CD4-positive, alpha-beta T cell (primary cell): ENCODE measurements at regions not wholly inside any gene's neighbourhood (a gene's known extent, or its start where the extent isn't known, plus 50 kb on each side); places are given as distances from the start of the nearest gene placed in this dataset.

Experiments
- ATAC-seq: fragments of 200-7000 bp; cut with Tn5 transposase; one replicate; pipeline ENCODE4 v1.10.0; 2022; ENCODE audit warnings: mild to moderate bottlenecking; ENCODE audit not compliant: poor library complexity
- CTCF ChIA-PET: fragments of 350-600 bp; sonication (Branson Sonifier 250); formaldehyde crosslinking; loops from one replicate; lab custom pipeline; 2021; ENCODE audit warnings: antibody characterized with exemption, inconsistent platforms; lab: Charles Lee
- POLR2A ChIA-PET: fragments of 350-600 bp; sonication (Branson Sonifier 250); formaldehyde crosslinking; loops from one replicate; lab custom pipeline; 2021; ENCODE audit warnings: antibody characterized with exemption, inconsistent platforms; lab: Charles Lee
- DNase-seq, 14 experiments: peaks; one replicate each; pipeline ENCODE4 v3.0.0-alpha.2; 2013 to 2020; ENCODE audit warnings: mixed read lengths in 2 of 14
- H3K27ac ChIP-seq, 2 donors: one replicate each; pipeline versions ENCODE4 v1.5.1 to v1.7.0; 2013; ENCODE audit warnings: low read length in 2 of 2, low read depth in 1 of 2, mild to moderate bottlenecking in 1 of 2
- H3K27me3 ChIP-seq, 2 experiments: 1 replicate in 1 of 2; 2 replicates in 1 of 2; pipeline versions ENCODE4 v1.6.1 to v1.7.0; 2013; ENCODE audit warnings: low read length in 2 of 2, control low read depth in 1 of 2, mild to moderate bottlenecking in 1 of 2, moderate library complexity in 1 of 2; ENCODE audit not compliant: insufficient read depth in 2 of 2, control insufficient read depth in 1 of 2
- H3K36me3 ChIP-seq: one replicate; pipeline ENCODE4 v1.6.1; 2013; ENCODE audit warnings: low read length, control low read depth; ENCODE audit not compliant: insufficient read depth
- H3K4me1 ChIP-seq: one replicate; pipeline ENCODE4 v1.6.1; 2013; ENCODE audit warnings: low read length, control low read depth; ENCODE audit not compliant: insufficient read depth
- H3K4me3 ChIP-seq: one replicate; pipeline ENCODE4 v1.5.1; 2013; ENCODE audit warnings: mild to moderate bottlenecking, low read length, moderate library complexity
- H3K9me3 ChIP-seq, 2 experiments: 1 replicate in 1 of 2; 2 replicates in 1 of 2; pipeline versions ENCODE4 v1.6.1 to v1.7.0; 2013; ENCODE audit warnings: low read length in 2 of 2, mild to moderate bottlenecking in 2 of 2, control low read depth in 1 of 2, moderate library complexity in 1 of 2; ENCODE audit not compliant: control insufficient read depth in 1 of 2, insufficient read depth in 1 of 2
- H3K27ac Mint-ChIP-seq: one replicate; pipeline ENCODE4 v1.8.0; 2020; ENCODE audit warnings: mixed read lengths
- H3K27me3 Mint-ChIP-seq: one replicate; pipeline ENCODE4 v1.8.0; 2021; ENCODE audit warnings: mixed read lengths
- H3K36me3 Mint-ChIP-seq: one replicate; pipeline ENCODE4 v1.8.0; 2021; ENCODE audit warnings: low read depth, mixed read lengths
- H3K4me1 Mint-ChIP-seq: one replicate; pipeline ENCODE4 v1.8.0; 2021; ENCODE audit warnings: low read depth, mixed read lengths
- H3K4me3 Mint-ChIP-seq: one replicate; pipeline ENCODE4 v1.8.0; 2020; ENCODE audit warnings: mild to moderate bottlenecking, mixed read lengths
- H3K9me3 Mint-ChIP-seq: one replicate; pipeline ENCODE4 v1.8.0; 2020; ENCODE audit warnings: mixed read lengths
- CTCF ChIP-seq: fragments of 200-600 bp; IDR thresholded peaks from one replicate; pipeline ENCODE4 v1.8.0; 2022; ENCODE audit warnings: antibody characterized with exemption, mild to moderate bottlenecking
- intact Hi-C, 2 experiments: fragments of 100-400 bp; cut with DNase I in 1 of 2; cut with micrococcal nuclease in 1 of 2; formaldehyde crosslinking; loops; one replicate each; pipeline versions ENCODE4 v1.15.1 to v1.9.0; 2023 to 2025; cut with DNase I, micrococcal nuclease

- Mint-ChIP-seq H3K36me3 (no peaks in the 10 kb centered on the region), H3K9me3 (peaks cover 5% of the 10 kb centered on the region), H3K4me3 (no peak overlapping the region), H3K27ac (no peak overlapping the region), H3K4me1 (no peaks in the 10 kb centered on the region), H3K27me3 (peaks cover 53% of the 10 kb centered on the region)
- Histone ChIP-seq H3K4me1 (no peaks in the 10 kb centered on the region), H3K4me3 (no peak overlapping the region), H3K27ac (no peak overlapping the region), H3K36me3 (no peaks in the 10 kb centered on the region), H3K9me3 (peaks cover 0 to 9% of the 10 kb centered on the region in 2 experiments), H3K27me3 (no peaks in the 10 kb centered on the region)
- no peak for ATAC-seq
- ChIA-PET POLR2A (no interaction called here), CTCF (no interaction called here)
- no peak for DNase-seq
- no peak for TF ChIP-seq CTCF
- intact Hi-C loops, result no loop called here
Measured at GRCh38 chr22:27572278-27572666, 229.3 kb downstream of the MN1 start.

DNA sequence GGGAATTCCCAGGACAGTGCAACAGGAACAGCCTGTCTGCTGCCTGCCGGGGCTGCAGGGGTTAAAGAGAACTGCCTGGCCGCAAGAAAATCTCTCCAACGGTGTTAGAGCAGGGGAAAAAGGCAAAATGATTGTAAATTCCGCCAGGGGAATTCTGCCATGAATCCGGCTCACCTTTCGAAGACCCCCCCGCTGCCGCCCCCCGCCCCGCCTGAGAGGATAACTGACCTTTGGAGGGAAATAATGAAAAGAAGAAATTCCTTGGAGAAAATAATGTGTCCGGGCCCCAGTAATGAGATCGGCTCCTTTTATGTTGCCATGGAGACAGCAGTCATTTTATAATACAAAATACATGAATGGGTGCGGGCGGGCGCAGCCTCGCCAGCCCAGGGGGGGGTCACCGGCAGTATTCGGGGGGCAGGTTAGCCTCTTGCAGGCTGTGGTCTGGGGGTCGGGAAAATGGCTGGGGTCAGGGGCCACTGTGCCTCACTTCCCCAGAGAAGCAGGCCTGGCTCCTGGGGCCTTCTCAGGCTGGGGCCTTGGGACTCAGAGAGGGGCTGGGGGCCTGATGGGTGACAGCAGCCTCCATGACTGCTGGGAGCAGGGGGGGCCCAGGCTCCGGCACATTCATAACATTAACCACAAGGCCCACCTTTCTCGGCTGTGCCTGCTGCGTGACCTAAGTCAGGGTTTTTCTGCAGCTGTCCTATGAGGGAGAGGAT, 228.1 kb downstream of the MN1 start:
- ATAC-seq (no peak), DNase-seq (no peak)
- Histone ChIP-seq H3K27me3 (no peaks in the 10 kb centered on the region), H3K36me3 (no peaks in the 10 kb centered on the region), H3K4me3 (no peak overlapping the region), H3K4me1 (no peaks in the 10 kb centered on the region), H3K27ac (no peak overlapping the region), H3K9me3 (peaks cover 0 to 9% of the 10 kb centered on the region in 2 experiments)
- ChIA-PET CTCF (no interaction called here), POLR2A (no interaction called here)
- Mint-ChIP-seq H3K27me3 (peaks cover 51% of the 10 kb centered on the region), H3K9me3 (peaks cover 5% of the 10 kb centered on the region), H3K4me1 (no peaks in the 10 kb centered on the region), H3K4me3 (no peak overlapping the region), H3K36me3 (no peaks in the 10 kb centered on the region), H3K27ac (no peak overlapping the region)
- TF ChIP-seq CTCF, result no peak
- intact Hi-C loops, result no loop called here

- ATAC-seq, result no peak
- no peak overlapping the region for H3K4me3 ChIP-seq
- H3K9me3 Mint-ChIP-seq, result peaks cover 5% of the 10 kb centered on the region
- ChIA-PET CTCF (no interaction called here), POLR2A (no interaction called here)
- H3K9me3 ChIP-seq, result peaks cover 0 to 9% of the 10 kb centered on the region in 2 experiments
- intact Hi-C loops, result no loop called here
- no peak for DNase-seq
- H3K27me3 Mint-ChIP-seq, result peaks cover 50% of the 10 kb centered on the region
- no peak overlapping the region for H3K4me3 Mint-ChIP-seq
- no peaks in the 10 kb centered on the region for H3K4me1 ChIP-seq
- no peak overlapping the region for H3K27ac Mint-ChIP-seq
- no peak for TF ChIP-seq CTCF
- no peaks in the 10 kb centered on the region for H3K27me3 ChIP-seq
- no peaks in the 10 kb centered on the region for H3K4me1 Mint-ChIP-seq
- H3K36me3 Mint-ChIP-seq, result no peaks in the 10 kb centered on the region
- no peaks in the 10 kb centered on the region for H3K36me3 ChIP-seq
- H3K27ac ChIP-seq, result no peak overlapping the region
Measured at GRCh38 chr22:27574002-27574366, 227.6 kb downstream of the MN1 start.
